Loucy (cell line): ENCODE measurements at regions not wholly inside any gene's neighbourhood (a gene's known extent, or its start where the extent isn't known, plus 50 kb on each side); places are given as distances from the start of the nearest gene placed in this dataset.

Experiments
- EZH2phosphoT487 ChIP-seq: fragments of 200-600 bp; IDR thresholded peaks from 2 replicates; pipeline ENCODE4 v1.6.1; 2018; ENCODE audit warnings: antibody characterized with exemption, mild to moderate bottlenecking, moderate library complexity, borderline replicate concordance
- TF ChIP-seq, protein P1 (sequence below): fragments of 200-600 bp; sonication (generic); conservative IDR thresholded peaks from 2 replicates; pipeline ENCODE4 v1.5.1; 2014; ENCODE audit warnings: mild to moderate bottlenecking, antibody characterized with exemption, low read length

GRCh38 chr2:176683618-176684111, 414.4 kb downstream of the MTX2 start:
- TF ChIP-seq, protein P1, sequence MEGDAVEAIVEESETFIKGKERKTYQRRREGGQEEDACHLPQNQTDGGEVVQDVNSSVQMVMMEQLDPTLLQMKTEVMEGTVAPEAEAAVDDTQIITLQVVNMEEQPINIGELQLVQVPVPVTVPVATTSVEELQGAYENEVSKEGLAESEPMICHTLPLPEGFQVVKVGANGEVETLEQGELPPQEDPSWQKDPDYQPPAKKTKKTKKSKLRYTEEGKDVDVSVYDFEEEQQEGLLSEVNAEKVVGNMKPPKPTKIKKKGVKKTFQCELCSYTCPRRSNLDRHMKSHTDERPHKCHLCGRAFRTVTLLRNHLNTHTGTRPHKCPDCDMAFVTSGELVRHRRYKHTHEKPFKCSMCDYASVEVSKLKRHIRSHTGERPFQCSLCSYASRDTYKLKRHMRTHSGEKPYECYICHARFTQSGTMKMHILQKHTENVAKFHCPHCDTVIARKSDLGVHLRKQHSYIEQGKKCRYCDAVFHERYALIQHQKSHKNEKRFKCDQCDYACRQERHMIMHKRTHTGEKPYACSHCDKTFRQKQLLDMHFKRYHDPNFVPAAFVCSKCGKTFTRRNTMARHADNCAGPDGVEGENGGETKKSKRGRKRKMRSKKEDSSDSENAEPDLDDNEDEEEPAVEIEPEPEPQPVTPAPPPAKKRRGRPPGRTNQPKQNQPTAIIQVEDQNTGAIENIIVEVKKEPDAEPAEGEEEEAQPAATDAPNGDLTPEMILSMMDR: no peak
- no peak for TF ChIP-seq EZH2phosphoT487
